Fibroblast of the aortic adventitia (primary cell): ENCODE measurements at regions not wholly inside any gene's neighbourhood (a gene's known extent, or its start where the extent isn't known, plus 50 kb on each side); places are given as distances from the start of the nearest gene placed in this dataset.
"Not testable (repeated sequence)": the region's sequence is repeated elsewhere in the genome, so short reads cannot be mapped to it uniquely, and the experiment has no call there.

Experiments used
- DNase-seq: peaks from one replicate; pipeline ENCODE4 v3.0.0-alpha.2; 2010; ENCODE audit warnings: low read depth
- H3K4me3 ChIP-seq: 2 replicates; pipeline ENCODE4 v1.5.1; 2011; ENCODE audit warnings: low read depth, mild to moderate bottlenecking, control low read depth, low read length, moderate library complexity

- not testable (repeated sequence) for DNase-seq, H3K4me3 ChIP-seq
Measured at GRCh38 chr21:5064581-5065142, 5456.7 kb upstream of the TPTE start.

- not testable (repeated sequence) for DNase-seq, H3K4me3 ChIP-seq
Measured at GRCh38 chr21:5065240-5066211, 5455.9 kb upstream of the TPTE start.

DNA sequence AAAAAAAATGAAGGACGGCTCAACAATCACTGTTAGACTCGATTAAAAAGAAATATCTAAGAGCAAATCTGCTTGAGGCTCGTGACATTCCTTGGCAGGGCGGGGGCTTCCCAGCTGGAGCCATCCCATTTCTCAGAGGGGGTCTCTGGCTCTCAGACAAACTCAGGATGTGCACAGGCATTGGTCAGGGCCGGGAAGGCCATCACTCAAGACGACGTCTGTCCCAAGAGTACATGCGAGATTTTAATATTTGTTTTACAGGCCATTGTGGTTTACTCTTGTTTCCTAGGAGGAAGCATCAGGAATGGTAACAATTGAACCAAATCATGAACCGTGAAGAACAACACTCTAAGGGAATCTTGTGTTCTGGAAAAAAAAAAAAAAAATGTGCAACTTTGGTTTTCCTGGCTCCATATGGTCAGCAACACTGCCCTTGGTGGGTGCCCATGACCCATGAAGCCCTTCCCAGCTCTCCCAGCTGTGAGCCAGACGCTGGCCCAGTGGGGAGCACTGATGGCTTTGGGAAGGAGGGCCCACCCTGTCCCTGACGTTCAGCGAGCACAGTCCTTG, 5454.6 kb upstream of the TPTE start:
- H3K4me3 ChIP-seq, DNase-seq: not testable (repeated sequence)

- DNase-seq: not testable (repeated sequence)
Measured at GRCh38 chr21:5067326-5068048, 5453.9 kb upstream of the TPTE start.

DNA sequence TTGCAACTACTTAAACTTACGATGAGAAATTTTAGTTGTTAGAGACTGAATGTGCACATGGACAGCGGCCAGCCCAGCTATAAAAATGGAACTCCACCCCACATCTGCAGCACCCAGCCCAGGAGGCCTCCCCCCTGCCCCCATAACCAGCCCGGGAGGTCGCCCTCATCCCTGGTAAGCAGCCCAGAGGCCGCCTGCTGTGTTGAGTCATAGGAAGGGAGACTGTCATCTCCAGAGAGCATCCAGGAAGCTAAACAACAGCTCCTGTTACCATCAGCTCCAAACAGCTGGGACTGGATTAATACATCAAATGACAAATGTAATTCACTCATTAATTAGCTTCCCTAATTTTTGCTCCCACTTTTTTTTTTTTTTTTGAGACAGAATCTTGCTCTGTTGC, 5452.7 kb upstream of the TPTE start:
- not testable (repeated sequence) for DNase-seq, H3K4me3 ChIP-seq

More at GRCh38 chr21:5067326-5068048, 5453.9 kb upstream of the TPTE start:
- not testable (repeated sequence) for H3K4me3 ChIP-seq

- not testable (repeated sequence) for H3K4me3 ChIP-seq, DNase-seq
Measured at GRCh38 chr21:5071180-5071579, 5450.2 kb upstream of the TPTE start.

DNA sequence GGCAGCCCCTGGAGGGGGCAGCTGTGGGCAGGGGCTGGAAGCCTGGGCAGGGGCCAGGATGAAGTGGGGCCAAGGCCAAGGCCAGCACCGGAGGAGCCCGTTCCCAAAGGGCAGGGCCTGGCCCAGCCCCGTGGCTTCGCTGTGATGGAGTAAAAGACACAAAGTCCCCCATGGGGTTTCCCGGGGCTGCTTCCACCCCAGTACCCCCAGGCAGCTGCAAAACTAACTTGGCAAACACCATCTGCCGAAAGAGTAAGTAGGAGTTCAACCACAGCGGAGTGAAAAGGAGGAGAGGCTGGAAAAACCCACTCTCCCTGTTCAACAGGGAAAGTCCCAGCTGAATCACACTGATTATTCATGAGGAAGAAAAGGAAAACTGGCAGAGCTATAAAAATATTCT, 5444.5 kb upstream of the TPTE start:
- DNase-seq, H3K4me3 ChIP-seq: not testable (repeated sequence)

DNA sequence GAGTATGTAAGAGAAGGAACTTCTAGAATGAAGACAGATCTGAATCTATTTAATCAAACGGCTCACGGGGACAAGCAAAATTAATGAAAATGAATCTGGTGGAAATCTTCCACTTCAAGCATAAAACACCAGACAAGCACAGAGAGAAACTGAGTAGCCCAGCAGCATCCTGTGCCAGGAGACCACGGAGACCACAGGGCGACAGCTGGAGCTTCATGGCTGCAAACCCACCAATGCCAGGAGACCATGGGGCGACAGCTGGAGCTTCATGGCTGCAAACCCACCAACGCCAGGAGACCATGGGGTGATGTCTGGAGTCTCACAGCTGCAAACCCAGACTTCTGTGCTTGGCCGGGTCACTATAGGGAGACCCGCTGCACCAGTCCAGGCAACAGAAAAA, 5442.0 kb upstream of the TPTE start:
- not testable (repeated sequence) for DNase-seq, H3K4me3 ChIP-seq

DNA sequence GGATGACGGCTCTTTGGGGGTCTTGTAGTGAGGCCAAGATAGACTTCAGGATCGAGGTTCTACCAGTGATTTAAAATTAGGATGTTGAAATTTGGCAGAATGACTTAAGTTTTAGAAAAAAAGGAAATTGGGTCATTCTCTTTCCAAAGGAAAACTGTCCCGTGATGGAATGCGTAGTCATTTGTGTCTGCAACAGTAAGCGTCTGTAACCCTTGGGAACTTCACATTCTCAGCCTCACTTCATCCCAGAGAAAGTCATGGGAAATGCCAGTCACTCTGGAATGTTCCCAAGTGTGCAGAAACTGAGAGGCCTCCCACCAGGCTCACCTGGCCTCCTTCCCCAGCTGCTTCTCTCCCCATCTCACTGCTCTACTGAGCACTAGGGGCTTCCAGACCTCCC, 5441.4 kb upstream of the TPTE start:
- DNase-seq, H3K4me3 ChIP-seq: not testable (repeated sequence)

- DNase-seq, H3K4me3 ChIP-seq: not testable (repeated sequence)
Measured at GRCh38 chr21:5084246-5084645, 5437.1 kb upstream of the TPTE start.

GRCh38 chr21:5085456-5085855, 5435.9 kb upstream of the TPTE start:
- H3K4me3 ChIP-seq, DNase-seq: not testable (repeated sequence)

GRCh38 chr21:5086416-5086815, 5435.0 kb upstream of the TPTE start:
- H3K4me3 ChIP-seq, DNase-seq: not testable (repeated sequence)

- not testable (repeated sequence) for DNase-seq, H3K4me3 ChIP-seq
Measured at GRCh38 chr21:5088820-5089219, 5432.6 kb upstream of the TPTE start.

DNA sequence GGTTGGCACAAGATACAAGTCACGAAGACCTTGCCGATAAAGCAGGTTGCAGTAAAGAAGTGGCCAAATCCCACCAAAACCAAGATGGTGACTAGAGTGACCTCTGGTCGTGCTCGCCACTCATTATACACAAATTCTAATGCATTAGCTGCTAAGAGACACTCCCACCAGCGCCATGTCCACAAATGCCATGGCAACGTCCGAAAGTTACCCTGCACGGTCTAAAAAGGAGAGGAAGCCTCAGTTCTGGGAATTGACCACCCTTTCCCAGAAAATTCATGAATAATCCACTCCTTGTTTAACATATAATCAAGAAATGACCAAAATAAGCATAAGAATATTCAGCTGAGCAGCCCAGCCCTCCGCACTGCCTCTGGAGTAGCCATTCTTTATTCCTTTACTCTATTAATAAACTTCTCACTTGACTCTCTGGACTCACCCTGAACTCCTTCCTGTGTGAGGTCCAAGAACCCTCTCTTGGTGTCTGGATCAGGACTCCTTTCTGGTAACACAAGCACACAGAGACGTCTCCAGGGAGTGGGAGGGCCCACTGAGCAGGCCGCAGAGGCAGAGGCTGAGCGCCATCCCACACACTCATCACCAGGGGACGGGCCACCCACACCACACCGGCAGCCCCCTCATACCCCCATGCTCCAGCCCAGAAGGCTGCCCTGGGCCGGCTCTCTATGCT, 5431.8 kb upstream of the TPTE start:
- H3K4me3 ChIP-seq: not testable (repeated sequence)

DNA sequence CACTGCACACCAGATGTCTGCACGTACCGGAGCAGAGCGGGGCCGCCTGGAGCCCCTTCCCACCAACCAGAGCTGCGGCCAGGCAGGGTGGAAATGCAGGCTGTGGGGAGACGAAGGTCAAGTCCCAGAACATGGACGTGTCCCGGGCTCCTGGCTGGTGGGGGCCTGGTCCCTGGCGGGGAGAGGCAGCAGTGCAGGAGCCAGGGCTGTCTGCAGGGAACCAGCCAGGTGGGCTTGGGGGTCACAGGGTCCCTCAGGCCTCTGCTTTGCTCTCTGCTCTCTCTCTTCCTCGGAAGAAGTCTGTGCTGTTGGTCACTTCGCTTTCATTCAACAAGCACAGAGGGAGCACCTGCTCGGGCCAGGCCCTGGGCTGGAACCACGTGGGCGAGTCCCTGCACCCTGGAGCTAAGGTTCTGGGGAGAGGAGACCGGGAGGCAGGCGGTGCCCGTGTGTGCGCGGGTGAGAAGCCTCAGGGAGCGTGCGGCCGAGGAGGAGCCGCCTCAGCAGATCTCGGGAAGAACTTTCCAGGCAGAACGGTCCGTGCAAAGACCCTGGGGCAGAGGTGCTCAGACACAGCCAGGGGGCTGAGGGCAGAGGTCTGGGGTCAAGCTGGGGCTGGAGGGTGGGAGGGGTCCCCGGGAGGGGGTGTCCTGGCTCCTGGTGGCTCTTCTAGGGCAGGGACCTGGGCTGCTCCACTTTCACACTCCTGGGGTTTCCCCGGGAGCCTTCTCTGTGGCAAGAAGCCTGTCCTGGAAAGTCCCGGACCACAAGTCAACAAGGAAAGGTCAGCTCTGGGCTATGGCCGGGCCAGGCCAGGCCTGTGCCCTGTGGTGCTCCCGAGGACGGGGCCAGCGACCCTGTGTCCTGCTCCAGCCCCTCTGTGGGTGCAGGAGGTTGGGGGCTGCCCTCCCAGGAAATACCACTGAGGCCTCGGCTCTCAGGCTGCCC, 5431.0 kb upstream of the TPTE start:
- not testable (repeated sequence) for H3K4me3 ChIP-seq, DNase-seq

More for the DNA sequence above, 5431.8 kb upstream of the TPTE start:
- not testable (repeated sequence) for DNase-seq

DNA sequence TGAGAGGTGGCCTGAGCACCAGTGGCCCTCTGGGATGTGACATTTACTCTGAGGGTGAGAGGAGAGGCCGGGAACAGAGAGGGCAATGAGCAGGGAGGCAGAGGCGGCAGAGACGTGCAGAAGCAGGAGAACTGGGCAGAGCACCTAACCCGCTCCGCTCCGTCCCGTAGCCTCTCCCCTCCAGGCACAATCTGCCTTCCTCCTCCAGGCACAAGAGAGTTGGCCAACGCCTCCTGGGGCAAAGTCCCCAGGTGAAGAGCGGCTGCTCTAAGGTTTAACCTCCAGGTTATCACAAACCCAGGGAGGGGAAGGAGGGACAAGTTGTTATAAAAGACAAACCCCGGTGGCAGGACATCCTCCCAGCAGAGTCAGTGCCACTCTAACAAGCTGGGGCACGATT, 5430.1 kb upstream of the TPTE start:
- H3K4me3 ChIP-seq, DNase-seq: not testable (repeated sequence)

DNA sequence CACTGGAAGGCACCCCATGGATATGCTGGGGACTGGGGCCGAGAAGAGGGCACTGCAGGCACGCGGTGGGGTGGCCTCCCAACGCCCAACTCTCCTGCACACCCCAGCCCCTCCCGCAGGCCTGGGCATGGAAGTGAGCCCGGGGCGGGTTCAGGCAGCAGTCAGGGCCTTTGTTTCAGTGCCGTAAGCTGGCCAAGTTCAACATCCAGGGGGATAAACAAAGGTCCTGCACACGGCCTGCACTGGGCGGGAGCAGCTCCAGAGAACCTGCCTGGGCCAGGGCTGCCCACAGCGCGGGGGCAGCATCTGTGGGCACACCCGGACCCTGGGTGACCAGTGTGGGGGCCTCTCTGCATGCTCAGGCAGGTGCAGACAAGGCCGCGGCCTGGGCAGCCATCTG, 5425.8 kb upstream of the TPTE start:
- not testable (repeated sequence) for DNase-seq, H3K4me3 ChIP-seq
